HEK293T (cell line): ENCODE measurements at regions not wholly inside any gene's neighbourhood (a gene's known extent, or its start where the extent isn't known, plus 50 kb on each side); places are given as distances from the start of the nearest gene placed in this dataset.

Source experiments
- FOXA1 ChIP-seq: fragments of 450-650 bp; IDR thresholded peaks from 2 replicates; pipeline ENCODE4 v1.6.1; 2016; ENCODE audit warnings: mild to moderate bottlenecking
- L3MBTL2 ChIP-seq: fragments of 450-650 bp; conservative IDR thresholded peaks from 2 replicates; pipeline ENCODE4 v1.6.1; 2016; ENCODE audit warnings: mild to moderate bottlenecking
- SP1 ChIP-seq: fragments of 450-650 bp; IDR thresholded peaks from 2 replicates; pipeline ENCODE4 v1.6.1; 2017

- no peak for TF ChIP-seq SP1
- TF ChIP-seq L3MBTL2 = no peak
- TF ChIP-seq FOXA1 = no peak
These were observed 226.5 kb upstream of the CST7 start for GRCh38 chr20:24722586-24722985.
